HepG2 (cell line): ENCODE measurements at regions not wholly inside any gene's neighbourhood (a gene's known extent, or its start where the extent isn't known, plus 50 kb on each side); places are given as distances from the start of the nearest gene placed in this dataset.

Experiments
- ARID5B ChIP-seq: IDR thresholded peaks from 2 replicates; pipeline ENCODE4 v1.4.0; 2020; ENCODE audit warnings: mild to moderate bottlenecking, missing genetic modification reagents
- BCL6 ChIP-seq: IDR thresholded peaks from 2 replicates; pipeline ENCODE4 v1.6.1; 2016; ENCODE audit warnings: missing genetic modification reagents, missing compliant biosample characterization
- BRCA1 ChIP-seq: sonication (generic); formaldehyde crosslinking; IDR thresholded peaks from 2 replicates; pipeline ENCODE4 v1.4.0; 2020; ENCODE audit warnings: missing genetic modification reagents
- ELF3 ChIP-seq: IDR thresholded peaks from 2 replicates; pipeline ENCODE4 v1.6.1; 2016; ENCODE audit warnings: missing genetic modification reagents, missing compliant biosample characterization
- FOXA1 ChIP-seq, 2 experiments: fragments of 450-650 bp in 1 of 2; sonication (generic) in 1 of 2; formaldehyde crosslinking in 1 of 2; IDR thresholded peaks; 2 replicates each; pipeline versions ENCODE4 v1.4.0 to v1.6.1; 2016 to 2020; ENCODE audit warnings: missing genetic modification reagents in 1 of 2
- FOXP4 ChIP-seq: sonication (generic); formaldehyde crosslinking; IDR thresholded peaks from 2 replicates; pipeline ENCODE4 v1.4.0; 2020; ENCODE audit warnings: missing genetic modification reagents
- GATAD2A ChIP-seq: IDR thresholded peaks from 2 replicates; pipeline ENCODE4 v1.6.1; 2016
- MBD4 ChIP-seq: IDR thresholded peaks from 2 replicates; pipeline ENCODE4 v1.6.1; 2012; ENCODE audit warnings: low read length, inconsistent platforms, borderline replicate concordance
- NFE2 ChIP-seq: sonication (generic); formaldehyde crosslinking; IDR thresholded peaks from 2 replicates; pipeline ENCODE4 v1.4.0; 2020; ENCODE audit warnings: missing genetic modification reagents
- PCBP1 ChIP-seq: fragments of 200-400 bp; formaldehyde crosslinking; IDR thresholded peaks from 2 replicates; pipeline ENCODE4 v1.6.1; 2017; ENCODE audit warnings: mild to moderate bottlenecking, low read depth, low read length, borderline replicate concordance
- SMYD3 ChIP-seq: sonication (generic); formaldehyde crosslinking; IDR thresholded peaks from 2 replicates; pipeline ENCODE4 v1.8.1; 2023; ENCODE audit warnings: mild to moderate bottlenecking, missing genetic modification reagents
- TCF7L2 ChIP-seq: IDR thresholded peaks from 2 replicates; pipeline ENCODE4 v1.6.1; 2011; ENCODE audit warnings: mild to moderate bottlenecking, low read depth, low read length, moderate library complexity
- ZFP36L1 ChIP-seq: sonication (generic); formaldehyde crosslinking; IDR thresholded peaks from 2 replicates; pipeline ENCODE4 v1.8.0; 2022; ENCODE audit warnings: mild to moderate bottlenecking, missing genetic modification reagents, moderate library complexity
- ZNF44 ChIP-seq: sonication (generic); formaldehyde crosslinking; IDR thresholded peaks from 2 replicates; pipeline ENCODE4 v1.5.1; 2020; ENCODE audit warnings: mild to moderate bottlenecking, missing genetic modification reagents
- TF ChIP-seq, protein P1 (sequence below): sonication (generic); formaldehyde crosslinking; IDR thresholded peaks from 2 replicates; pipeline ENCODE4 v1.4.0; 2020; ENCODE audit warnings: missing genetic modification reagents
- TF ChIP-seq, protein P2 (sequence below): sonication (generic); formaldehyde crosslinking; IDR thresholded peaks from 2 replicates; pipeline ENCODE4 v1.8.0; 2022; ENCODE audit warnings: mild to moderate bottlenecking, missing genetic modification reagents
- TF ChIP-seq, protein P3 (sequence below): sonication (generic); formaldehyde crosslinking; IDR thresholded peaks from 2 replicates; pipeline ENCODE4 v1.5.1; 2020; ENCODE audit warnings: mild to moderate bottlenecking, missing genetic modification reagents, moderate library complexity

DNA sequence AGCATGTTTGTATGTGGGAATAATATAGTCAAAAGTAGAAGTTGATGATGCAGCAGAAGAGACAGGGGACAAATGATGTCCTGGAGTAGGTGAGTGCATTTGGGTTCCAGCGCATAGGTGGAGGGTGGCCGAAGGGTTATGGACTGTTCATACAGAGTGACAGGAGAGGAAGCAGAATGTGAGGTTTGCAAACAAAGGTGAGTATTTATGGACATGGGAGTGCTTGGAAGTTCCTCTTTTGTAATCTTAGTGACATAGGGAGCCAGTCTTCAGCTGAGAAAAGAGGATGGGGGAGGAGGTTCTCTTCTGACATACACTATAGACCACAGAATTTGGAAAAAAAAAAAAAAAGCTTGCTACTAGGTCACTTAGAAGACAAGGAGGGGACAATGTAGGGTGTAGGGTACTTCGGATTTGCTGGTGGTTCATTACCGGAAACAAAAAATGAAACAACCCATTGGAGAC, 331.6 kb downstream of the DLEU7 start (continued):
- TF ChIP-seq ZFP36L1: no peak
- TF ChIP-seq BCL6 (CRISPR knock-in tag): peak; percentile 32; the same call in 1 of the 2 replicates
- TF ChIP-seq, protein P1, sequence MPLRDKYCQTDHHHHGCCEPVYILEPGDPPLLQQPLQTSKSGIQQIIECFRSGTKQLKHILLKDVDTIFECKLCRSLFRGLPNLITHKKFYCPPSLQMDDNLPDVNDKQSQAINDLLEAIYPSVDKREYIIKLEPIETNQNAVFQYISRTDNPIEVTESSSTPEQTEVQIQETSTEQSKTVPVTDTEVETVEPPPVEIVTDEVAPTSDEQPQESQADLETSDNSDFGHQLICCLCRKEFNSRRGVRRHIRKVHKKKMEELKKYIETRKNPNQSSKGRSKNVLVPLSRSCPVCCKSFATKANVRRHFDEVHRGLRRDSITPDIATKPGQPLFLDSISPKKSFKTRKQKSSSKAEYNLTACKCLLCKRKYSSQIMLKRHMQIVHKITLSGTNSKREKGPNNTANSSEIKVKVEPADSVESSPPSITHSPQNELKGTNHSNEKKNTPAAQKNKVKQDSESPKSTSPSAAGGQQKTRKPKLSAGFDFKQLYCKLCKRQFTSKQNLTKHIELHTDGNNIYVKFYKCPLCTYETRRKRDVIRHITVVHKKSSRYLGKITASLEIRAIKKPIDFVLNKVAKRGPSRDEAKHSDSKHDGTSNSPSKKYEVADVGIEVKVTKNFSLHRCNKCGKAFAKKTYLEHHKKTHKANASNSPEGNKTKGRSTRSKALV (CRISPR knock-in tag): no peak
- TF ChIP-seq TCF7L2: no peak
- 0 out of 2 replicates have a peak, but pooled peaks have one; percentile 9 for TF ChIP-seq FOXP4 (CRISPR knock-in tag)
- TF ChIP-seq FOXA1 (IDR thresholded peaks at IDR 0.05): no peak
- TF ChIP-seq FOXA1 (CRISPR knock-in tag; IDR thresholded peaks at IDR 0.05): peak; percentile 53
- no peak for TF ChIP-seq BRCA1
- TF ChIP-seq PCBP1: no peak
- TF ChIP-seq, protein P2, sequence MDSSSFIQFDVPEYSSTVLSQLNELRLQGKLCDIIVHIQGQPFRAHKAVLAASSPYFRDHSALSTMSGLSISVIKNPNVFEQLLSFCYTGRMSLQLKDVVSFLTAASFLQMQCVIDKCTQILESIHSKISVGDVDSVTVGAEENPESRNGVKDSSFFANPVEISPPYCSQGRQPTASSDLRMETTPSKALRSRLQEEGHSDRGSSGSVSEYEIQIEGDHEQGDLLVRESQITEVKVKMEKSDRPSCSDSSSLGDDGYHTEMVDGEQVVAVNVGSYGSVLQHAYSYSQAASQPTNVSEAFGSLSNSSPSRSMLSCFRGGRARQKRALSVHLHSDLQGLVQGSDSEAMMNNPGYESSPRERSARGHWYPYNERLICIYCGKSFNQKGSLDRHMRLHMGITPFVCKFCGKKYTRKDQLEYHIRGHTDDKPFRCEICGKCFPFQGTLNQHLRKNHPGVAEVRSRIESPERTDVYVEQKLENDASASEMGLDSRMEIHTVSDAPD: no peak
- TF ChIP-seq ARID5B (CRISPR knock-in tag): 0 out of 2 replicates have a peak, but pooled peaks have one; percentile 31
- no peak for TF ChIP-seq ZNF44
- no peak for TF ChIP-seq SMYD3 (CRISPR knock-in tag)
- TF ChIP-seq MBD4: no peak
- peak; percentile 35; the same call in 1 of the 2 replicates for TF ChIP-seq ELF3 (CRISPR knock-in tag)
- TF ChIP-seq NFE2 (CRISPR knock-in tag): no peak
- TF ChIP-seq, protein P3, sequence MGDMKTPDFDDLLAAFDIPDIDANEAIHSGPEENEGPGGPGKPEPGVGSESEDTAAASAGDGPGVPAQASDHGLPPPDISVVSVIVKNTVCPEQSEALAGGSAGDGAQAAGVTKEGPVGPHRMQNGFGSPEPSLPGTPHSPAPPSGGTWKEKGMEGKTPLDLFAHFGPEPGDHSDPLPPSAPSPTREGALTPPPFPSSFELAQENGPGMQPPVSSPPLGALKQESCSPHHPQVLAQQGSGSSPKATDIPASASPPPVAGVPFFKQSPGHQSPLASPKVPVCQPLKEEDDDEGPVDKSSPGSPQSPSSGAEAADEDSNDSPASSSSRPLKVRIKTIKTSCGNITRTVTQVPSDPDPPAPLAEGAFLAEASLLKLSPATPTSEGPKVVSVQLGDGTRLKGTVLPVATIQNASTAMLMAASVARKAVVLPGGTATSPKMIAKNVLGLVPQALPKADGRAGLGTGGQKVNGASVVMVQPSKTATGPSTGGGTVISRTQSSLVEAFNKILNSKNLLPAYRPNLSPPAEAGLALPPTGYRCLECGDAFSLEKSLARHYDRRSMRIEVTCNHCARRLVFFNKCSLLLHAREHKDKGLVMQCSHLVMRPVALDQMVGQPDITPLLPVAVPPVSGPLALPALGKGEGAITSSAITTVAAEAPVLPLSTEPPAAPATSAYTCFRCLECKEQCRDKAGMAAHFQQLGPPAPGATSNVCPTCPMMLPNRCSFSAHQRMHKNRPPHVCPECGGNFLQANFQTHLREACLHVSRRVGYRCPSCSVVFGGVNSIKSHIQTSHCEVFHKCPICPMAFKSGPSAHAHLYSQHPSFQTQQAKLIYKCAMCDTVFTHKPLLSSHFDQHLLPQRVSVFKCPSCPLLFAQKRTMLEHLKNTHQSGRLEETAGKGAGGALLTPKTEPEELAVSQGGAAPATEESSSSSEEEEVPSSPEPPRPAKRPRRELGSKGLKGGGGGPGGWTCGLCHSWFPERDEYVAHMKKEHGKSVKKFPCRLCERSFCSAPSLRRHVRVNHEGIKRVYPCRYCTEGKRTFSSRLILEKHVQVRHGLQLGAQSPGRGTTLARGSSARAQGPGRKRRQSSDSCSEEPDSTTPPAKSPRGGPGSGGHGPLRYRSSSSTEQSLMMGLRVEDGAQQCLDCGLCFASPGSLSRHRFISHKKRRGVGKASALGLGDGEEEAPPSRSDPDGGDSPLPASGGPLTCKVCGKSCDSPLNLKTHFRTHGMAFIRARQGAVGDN (CRISPR knock-in tag): no peak
- no peak for TF ChIP-seq GATAD2A (CRISPR knock-in tag)
